Esophagus muscularis mucosa (tissue), 4 donors: ENCODE measurements at regions not wholly inside any gene's neighbourhood (a gene's known extent, or its start where the extent isn't known, plus 50 kb on each side); places are given as distances from the start of the nearest gene placed in this dataset.

ENCODE experiments used
- DNase-seq: peaks from one replicate; pipeline ENCODE4 v3.0.0-alpha.2; 2017; ENCODE audit errors: extremely low spot score
- H3K27ac ChIP-seq, 4 donors: fragments of 200-600 bp; sonication (generic); replicated peaks in 1 of 4; 1 replicate in 3 of 4; 2 replicates in 1 of 4; pipeline ENCODE4 v1.5.1; 2016 to 2019; ENCODE audit warnings: mild to moderate bottlenecking in 1 of 4
- H3K27me3 ChIP-seq, 4 donors: fragments of 200-600 bp; sonication (generic); one replicate each; pipeline versions ENCODE4 v1.5.1 to v1.6.0; 2016 to 2019
- H3K36me3 ChIP-seq, 4 donors: fragments of 200-600 bp; sonication (generic); one replicate each; pipeline ENCODE4 v1.5.1; 2016 to 2019
- H3K4me1 ChIP-seq, 4 donors: fragments of 200-600 bp; sonication (generic); one replicate each; pipeline ENCODE4 v1.5.1; 2016 to 2019
- H3K4me3 ChIP-seq, 4 donors: fragments of 200-600 bp; sonication (generic); 1 replicate in 2 of 4; 2 replicates in 2 of 4; pipeline ENCODE4 v1.5.1; 2016 to 2019; ENCODE audit warnings: mild to moderate bottlenecking in 4 of 4, moderate library complexity in 1 of 4
- H3K9me3 ChIP-seq, 4 donors: fragments of 200-600 bp; sonication (generic); 1 replicate in 3 of 4; 2 replicates in 1 of 4; pipeline ENCODE4 v1.5.1; 2016 to 2019
- EP300 ChIP-seq: sonication (generic); formaldehyde crosslinking; IDR thresholded peaks from one replicate; pipeline ENCODE4 v1.6.1; 2017; ENCODE audit warnings: antibody characterized with exemption
- POLR2A ChIP-seq: fragments of 450-650 bp; IDR thresholded peaks from one replicate; pipeline ENCODE4 v1.6.1; 2017; ENCODE audit warnings: antibody characterized with exemption, moderate library complexity, mild to moderate bottlenecking, low read depth
- POLR2AphosphoS5 ChIP-seq, 2 donors: sonication (generic); formaldehyde crosslinking; IDR thresholded peaks; one replicate each; pipeline ENCODE4 v1.6.1; 2017; ENCODE audit warnings: antibody characterized with exemption in 2 of 2
- WGBS: methylation state at CpG from one replicate; pipeline ENCODE4 v1.1.5; 2018; 5-methylcytosine and 5-hydroxymethylcytosine counted together
- intact Hi-C: fragments of 100-400 bp; cut with DNase I; formaldehyde crosslinking; loops from one replicate; pipeline ENCODE4 v1.15.1; 2023
- TF ChIP-seq, protein P1 (sequence below), 3 experiments: fragments of 200-600 bp in 2 of 3; fragments of 450-650 bp in 1 of 3; sonication (generic) in 2 of 3; IDR thresholded peaks; one replicate each; pipeline ENCODE4 v1.5.1; 2017 to 2019; ENCODE audit warnings: antibody characterized with exemption in 3 of 3, mild to moderate bottlenecking in 2 of 3, moderate library complexity in 1 of 3

DNA sequence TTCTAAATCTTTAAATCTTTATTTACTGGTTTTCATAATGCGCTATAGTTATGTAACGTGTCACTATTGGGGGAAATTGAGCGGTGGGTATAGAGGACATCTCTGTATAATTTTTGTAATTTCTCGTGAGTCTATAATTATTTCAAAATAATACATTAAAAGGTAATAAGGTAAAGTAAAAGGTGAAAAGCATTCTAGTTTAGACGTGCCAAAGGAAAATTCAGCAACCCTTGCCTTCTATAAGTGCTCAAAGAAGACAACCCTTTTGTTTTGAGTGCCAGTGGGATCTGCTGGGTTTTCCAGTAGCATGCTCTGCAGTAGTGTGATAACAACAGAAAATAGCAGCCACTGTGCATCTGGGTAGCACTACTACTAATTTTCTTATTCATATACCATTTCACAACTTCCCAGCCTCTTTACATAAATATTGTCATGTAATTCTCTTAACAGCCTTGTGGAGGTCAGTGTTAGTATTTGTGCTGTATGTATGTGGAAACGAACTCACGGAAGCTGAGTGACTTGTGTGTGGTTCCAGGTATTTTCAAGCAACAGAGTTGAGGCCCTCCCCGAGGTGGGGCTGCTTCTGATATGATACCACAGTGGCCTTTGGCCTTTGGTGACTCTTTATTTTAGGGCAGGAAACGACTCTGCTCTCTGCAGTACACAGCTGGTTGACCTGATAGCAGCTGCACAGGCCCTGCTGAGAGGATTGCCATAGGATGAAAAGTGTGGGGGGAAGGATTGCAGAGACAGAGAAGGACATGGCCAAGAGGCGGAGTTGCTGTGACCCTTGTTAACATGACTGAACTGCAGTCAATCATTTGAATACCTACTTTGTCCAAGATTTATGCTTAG is 104.5 kb downstream of the TDRD15 start:
- no peaks in the 10 kb centered on the region for H3K9me3 ChIP-seq
- H3K4me3 ChIP-seq, result no peak overlapping the region
- TF ChIP-seq, protein P1, sequence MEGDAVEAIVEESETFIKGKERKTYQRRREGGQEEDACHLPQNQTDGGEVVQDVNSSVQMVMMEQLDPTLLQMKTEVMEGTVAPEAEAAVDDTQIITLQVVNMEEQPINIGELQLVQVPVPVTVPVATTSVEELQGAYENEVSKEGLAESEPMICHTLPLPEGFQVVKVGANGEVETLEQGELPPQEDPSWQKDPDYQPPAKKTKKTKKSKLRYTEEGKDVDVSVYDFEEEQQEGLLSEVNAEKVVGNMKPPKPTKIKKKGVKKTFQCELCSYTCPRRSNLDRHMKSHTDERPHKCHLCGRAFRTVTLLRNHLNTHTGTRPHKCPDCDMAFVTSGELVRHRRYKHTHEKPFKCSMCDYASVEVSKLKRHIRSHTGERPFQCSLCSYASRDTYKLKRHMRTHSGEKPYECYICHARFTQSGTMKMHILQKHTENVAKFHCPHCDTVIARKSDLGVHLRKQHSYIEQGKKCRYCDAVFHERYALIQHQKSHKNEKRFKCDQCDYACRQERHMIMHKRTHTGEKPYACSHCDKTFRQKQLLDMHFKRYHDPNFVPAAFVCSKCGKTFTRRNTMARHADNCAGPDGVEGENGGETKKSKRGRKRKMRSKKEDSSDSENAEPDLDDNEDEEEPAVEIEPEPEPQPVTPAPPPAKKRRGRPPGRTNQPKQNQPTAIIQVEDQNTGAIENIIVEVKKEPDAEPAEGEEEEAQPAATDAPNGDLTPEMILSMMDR (IDR thresholded peaks at IDR 0.05), result no peak
- no peak for TF ChIP-seq EP300
- TF ChIP-seq POLR2AphosphoS5 (IDR thresholded peaks at IDR 0.05), result no peak
- no peak for TF ChIP-seq POLR2A
- intact Hi-C loops, result no loop called here
- no peak for DNase-seq
- no peaks in the 10 kb centered on the region for H3K36me3 ChIP-seq
- no peaks in the 10 kb centered on the region for H3K27me3 ChIP-seq
- 76% methylated on average over 10 of the region's 10 CpGs for WGBS
- H3K4me1 ChIP-seq, result no peaks in the 10 kb centered on the region
- H3K27ac ChIP-seq, result no peak overlapping the region

DNA sequence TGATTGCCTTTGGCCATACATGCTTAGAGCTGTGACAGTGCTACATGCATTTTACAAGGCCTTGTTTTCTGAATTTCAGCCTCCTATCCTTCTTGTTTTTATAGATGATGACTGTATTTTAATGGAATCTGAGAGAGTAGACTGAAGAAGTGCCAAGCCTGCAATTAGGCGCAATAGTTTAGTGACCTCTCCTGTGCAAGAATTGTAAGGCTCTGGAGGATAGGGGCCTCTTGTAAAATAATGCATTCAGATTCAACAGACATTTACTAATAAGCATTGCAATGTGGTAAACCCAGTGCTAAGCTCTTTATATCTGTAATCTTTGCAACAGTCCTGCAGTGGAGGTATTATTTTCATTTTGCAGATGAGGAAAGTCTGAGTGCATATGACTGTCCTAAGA is 105.5 kb downstream of the TDRD15 start:
- TF ChIP-seq, protein P1 (IDR thresholded peaks at IDR 0.05), result no peak
- TF ChIP-seq POLR2A (no peak), EP300 (no peak), POLR2AphosphoS5 (IDR thresholded peaks at IDR 0.05) (no peak)
- DNase-seq, result no peak
- Histone ChIP-seq H3K4me3 (no peak overlapping the region), H3K9me3 (no peaks in the 10 kb centered on the region), H3K27ac (no peak overlapping the region), H3K36me3 (no peaks in the 10 kb centered on the region), H3K4me1 (no peaks in the 10 kb centered on the region), H3K27me3 (no peaks in the 10 kb centered on the region)
- WGBS, result 94% methylated on average over 1 of the region's 1 CpG
- intact Hi-C loops, result no loop called here

DNA sequence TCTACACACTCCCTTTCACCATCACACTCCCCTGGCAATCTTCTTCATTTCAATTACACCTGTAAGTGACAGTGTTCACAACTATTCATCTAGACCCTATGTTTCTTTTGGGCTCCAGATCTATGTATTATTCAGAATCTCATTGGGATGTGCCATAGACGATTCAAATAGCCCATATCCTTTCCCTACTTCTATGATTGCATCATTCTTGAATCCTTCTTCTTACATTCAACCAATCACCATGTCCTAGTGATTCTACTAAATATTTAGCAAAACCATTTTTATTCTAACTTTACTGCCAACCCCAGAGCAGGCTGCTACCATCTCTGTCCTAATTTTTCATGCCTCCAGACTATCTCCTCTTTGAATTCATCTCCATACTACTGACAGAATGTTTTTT is 106.4 kb downstream of the TDRD15 start:
- WGBS, result 84% methylated on average over 1 of the region's 1 CpG
- no peak for DNase-seq
- H3K27ac ChIP-seq, result no peak overlapping the region
- H3K9me3 ChIP-seq, result no peaks in the 10 kb centered on the region
- no peaks in the 10 kb centered on the region for H3K4me1 ChIP-seq
- no peaks in the 10 kb centered on the region for H3K36me3 ChIP-seq
- no peak for TF ChIP-seq POLR2AphosphoS5 (IDR thresholded peaks at IDR 0.05)
- no peaks in the 10 kb centered on the region for H3K27me3 ChIP-seq
- intact Hi-C loops, result no loop called here
- no peak overlapping the region for H3K4me3 ChIP-seq

DNA sequence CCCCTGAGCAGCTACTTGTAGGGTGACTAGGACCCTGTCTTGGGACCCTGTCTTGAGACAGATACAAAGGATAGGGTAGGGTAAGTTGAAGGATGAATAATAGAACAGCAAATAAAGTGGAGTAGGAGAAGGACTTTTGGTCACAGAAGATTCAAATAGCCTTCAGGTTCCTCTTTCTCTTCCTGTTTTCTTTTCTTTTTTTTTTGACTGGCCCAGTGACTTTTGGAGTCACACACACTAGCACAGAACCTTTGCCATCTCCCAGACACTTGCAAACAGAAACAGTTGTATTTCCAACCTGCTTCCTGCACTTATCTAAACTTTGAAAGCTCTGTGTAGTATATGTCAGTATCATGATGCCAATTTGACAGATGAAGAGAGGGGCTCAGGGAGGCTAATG is 108.2 kb downstream of the TDRD15 start:
- Histone ChIP-seq H3K4me1 (no peaks in the 10 kb centered on the region), H3K27me3 (no peaks in the 10 kb centered on the region), H3K4me3 (no peak overlapping the region), H3K36me3 (no peaks in the 10 kb centered on the region), H3K27ac (no peak overlapping the region), H3K9me3 (no peaks in the 10 kb centered on the region)
- TF ChIP-seq EP300, result no peak
- TF ChIP-seq, protein P1 (IDR thresholded peaks at IDR 0.05), result no peak
- no peak for TF ChIP-seq POLR2AphosphoS5 (IDR thresholded peaks at IDR 0.05)
- no peak for TF ChIP-seq POLR2A
- DNase-seq, result no peak
- intact Hi-C loops, result no loop called here

DNA sequence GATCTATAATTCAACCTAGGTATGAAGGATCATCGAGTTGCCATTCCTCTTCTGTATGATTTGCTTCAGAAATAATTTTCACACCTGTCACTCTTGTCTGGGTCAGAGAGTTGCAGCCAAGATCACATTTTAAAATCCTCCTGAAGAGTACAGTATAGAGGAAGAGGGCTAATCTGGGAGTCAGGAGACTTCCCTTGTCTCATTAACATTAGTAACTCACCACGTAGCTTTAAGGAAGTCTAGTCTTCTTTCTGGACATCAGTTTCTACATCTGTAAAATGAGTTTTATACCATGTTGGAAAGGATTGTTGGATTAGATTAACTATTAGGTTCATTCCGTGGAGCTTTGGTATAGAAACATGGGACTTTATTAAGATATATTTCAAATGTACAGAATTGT is 109.4 kb downstream of the TDRD15 start:
- no peaks in the 10 kb centered on the region for H3K4me1 ChIP-seq
- no peaks in the 10 kb centered on the region for H3K36me3 ChIP-seq
- intact Hi-C loops, result no loop called here
- TF ChIP-seq, protein P1 (IDR thresholded peaks at IDR 0.05), result no peak
- TF ChIP-seq POLR2A (no peak), EP300 (no peak)
- no peak overlapping the region for H3K27ac ChIP-seq
- no peaks in the 10 kb centered on the region for H3K27me3 ChIP-seq
- WGBS, result 77% methylated on average over 3 of the region's 3 CpGs
- H3K4me3 ChIP-seq, result no peak overlapping the region
- DNase-seq, result no peak
- H3K9me3 ChIP-seq, result no peaks in the 10 kb centered on the region
